K562 (cell line): ENCODE measurements at regions not wholly inside any gene's neighbourhood (a gene's known extent, or its start where the extent isn't known, plus 50 kb on each side); places are given as distances from the start of the nearest gene placed in this dataset.

Experiments
- ATAC-seq: fragments of 200-7000 bp; cut with Tn5 transposase; 3 replicates; pipeline ENCODE4 v1.9.1; 2020; ENCODE audit warnings: moderate library complexity
- BruUV-seq: library from RNA; stranded (reverse); fragments of 400-500 nt; replicated peaks from 2 replicates; lab custom pipeline; 2021; lab: Mats Ljungman, UMichigan
- CTCF ChIA-PET: fragments of 300-600 bp; formaldehyde crosslinking; extraction: SDS; loops from one replicate; lab custom pipeline; 2021; ENCODE audit warnings: low intra/inter-chr PET ratio; lab: Yijun Ruan, JAX
- POLR2A ChIA-PET: fragments of 300-600, 350-650 bp; sonication (Branson Sonifier 250); formaldehyde crosslinking; extraction: SDS; loops from one replicate; lab custom pipeline; 2021; ENCODE audit warnings: antibody characterized with exemption, inconsistent platforms; lab: Yijun Ruan, JAX
- DNase-seq, 4 experiments: peaks; one replicate each; pipeline versions ENCODE4 v3.0.0 to v3.0.0-alpha.2; 2011 to 2018; ENCODE audit warnings: low spot score in 3 of 4, mixed read lengths in 3 of 4; ENCODE audit errors: extremely low read depth in 1 of 4
- FAIRE-seq: peaks from 2 replicates; lab custom pipeline; 2011; peaks lifted over from hg19 to GRCh38; lab: Jason Lieb, UNC
- H2AFZ ChIP-seq: 2 replicates; pipeline ENCODE4 v1.6.0; 2011; ENCODE audit warnings: low read depth, low read length, control low read depth, inconsistent platforms
- H3K27ac ChIP-seq: fragments of 200-600 bp; 3 replicates; pipeline ENCODE4 v1.8.0; 2011; ENCODE audit warnings: low read depth, mild to moderate bottlenecking, control low read depth, inconsistent platforms, low read length, moderate library complexity, mixed read lengths; ENCODE audit errors: extremely low read depth
- H3K27me3 ChIP-seq, 2 experiments: fragments of 300-600 bp in 1 of 2; 2 replicates in 1 of 2; 3 replicates in 1 of 2; pipeline versions ENCODE4 v1.6.0 to v1.8.0; 2011; ENCODE audit warnings: inconsistent platforms in 2 of 2, low read length in 2 of 2, mild to moderate bottlenecking in 1 of 2, mixed read lengths in 1 of 2, moderate library complexity in 1 of 2; ENCODE audit not compliant: control insufficient read depth in 2 of 2, insufficient read depth in 2 of 2
- H3K36me3 ChIP-seq: fragments of 300-600 bp; 3 replicates; pipeline ENCODE4 v1.8.0; 2011; ENCODE audit warnings: mild to moderate bottlenecking, low read length, inconsistent platforms; ENCODE audit not compliant: control insufficient read depth, insufficient read depth
- H3K4me1 ChIP-seq, 2 experiments: fragments of 200-600 bp in 1 of 2; replicated peaks in 1 of 2; 2 replicates in 1 of 2; 3 replicates in 1 of 2; pipeline versions ENCODE4 v1.5.1 to v1.8.0; 2011; ENCODE audit warnings: inconsistent platforms in 2 of 2, low read length in 2 of 2, mild to moderate bottlenecking in 1 of 2, mixed read lengths in 1 of 2, moderate library complexity in 1 of 2; ENCODE audit not compliant: control insufficient read depth in 2 of 2, insufficient read depth in 2 of 2
- H3K4me2 ChIP-seq: 2 replicates; pipeline ENCODE4 v1.6.1; 2011; ENCODE audit warnings: low read length, control low read depth, inconsistent platforms, mixed read lengths; ENCODE audit not compliant: insufficient read depth
- H3K4me3 ChIP-seq: fragments of 200-600 bp; sonication (generic), shearing (Covaris generic); 2 replicates; pipeline ENCODE4 v1.5.1; 2016; ENCODE audit warnings: control low read depth, inconsistent platforms
- H3K79me2 ChIP-seq: fragments of 200-600 bp; 3 replicates; pipeline ENCODE4 v1.8.0; 2011; ENCODE audit warnings: low read length, inconsistent platforms; ENCODE audit not compliant: control insufficient read depth, insufficient read depth
- H3K9ac ChIP-seq, 2 experiments: 2 replicates each; pipeline versions ENCODE4 v1.6.0 to v1.6.1; 2011; ENCODE audit warnings: low read depth in 2 of 2, low read length in 2 of 2, control low read depth in 1 of 2, inconsistent platforms in 1 of 2, mild to moderate bottlenecking in 1 of 2, mixed read lengths in 1 of 2; ENCODE audit not compliant: insufficient read depth in 1 of 2
- H3K9me1 ChIP-seq: one replicate; pipeline ENCODE4 v1.6.0; 2011; ENCODE audit warnings: inconsistent platforms, mild to moderate bottlenecking, low read length, moderate library complexity; ENCODE audit not compliant: control insufficient read depth, insufficient read depth
- H3K9me3 ChIP-seq: replicated peaks from 2 replicates; pipeline ENCODE4 v1.5.1; 2011; ENCODE audit warnings: low read depth, low read length, inconsistent platforms; ENCODE audit not compliant: control insufficient read depth, insufficient read depth
- H4K20me1 ChIP-seq: replicated peaks from 2 replicates; pipeline ENCODE4 v1.6.1; 2011; ENCODE audit warnings: low read length, inconsistent platforms, mixed read lengths; ENCODE audit not compliant: control insufficient read depth, insufficient read depth
- E2F8 ChIP-seq: fragments of 450-650 bp; IDR thresholded peaks from 2 replicates; pipeline ENCODE4 v1.7.1; 2018; ENCODE audit warnings: mild to moderate bottlenecking, low read depth; ENCODE audit not compliant: partially characterized antibody
- ETV1 ChIP-seq: fragments of 450-650 bp; conservative IDR thresholded peaks from 2 replicates; pipeline ENCODE4 v1.6.1; 2016; ENCODE audit warnings: missing genetic modification characterization, control low read depth, low read depth, missing compliant biosample characterization
- HDAC1 ChIP-seq, 2 experiments: fragments of 450-650 bp; IDR thresholded peaks; 2 replicates each; pipeline ENCODE4 v1.6.1; 2016 to 2017; ENCODE audit warnings: inconsistent platforms in 1 of 2, mild to moderate bottlenecking in 1 of 2, moderate library complexity in 1 of 2
- HDAC8 ChIP-seq: fragments of 450-650 bp; IDR thresholded peaks from 2 replicates; pipeline ENCODE4 v1.6.1; 2016; ENCODE audit warnings: mild to moderate bottlenecking, missing genetic modification characterization, moderate library complexity, missing compliant biosample characterization
- PKNOX1 ChIP-seq: fragments of 450-650 bp; IDR thresholded peaks from 2 replicates; pipeline ENCODE4 v1.6.1; 2016
- SNRNP70 ChIP-seq: fragments of 200-400 bp; formaldehyde crosslinking; optimal IDR thresholded peaks from 2 replicates; pipeline ENCODE3; 2017; ENCODE audit warnings: low read depth, low read length
- UBTF ChIP-seq, 2 experiments: IDR thresholded peaks; 2 replicates each; pipeline ENCODE4 v1.6.1; 2012; ENCODE audit warnings: improper control_type of control experiment in 2 of 2, low read depth in 2 of 2, low read length in 2 of 2, borderline replicate concordance in 1 of 2
- ZBTB8A ChIP-seq: fragments of 450-650 bp; IDR thresholded peaks from 2 replicates; pipeline ENCODE4 v1.6.1; 2018; ENCODE audit warnings: mild to moderate bottlenecking, moderate library complexity; ENCODE audit not compliant: partially characterized antibody
- ZNF282 ChIP-seq: sonication (generic); formaldehyde crosslinking; IDR thresholded peaks from 2 replicates; pipeline ENCODE4 v1.8.1; 2023; ENCODE audit warnings: missing genetic modification reagents
- WGBS: fragments of 100-300 bp; shearing (Covaris generic); methylation state at CpG from one replicate; pipeline ENCODE4 v1.1.6; 2016; ENCODE audit warnings: low coverage, mixed read lengths; ENCODE audit not compliant: insufficient coverage; ENCODE audit errors: missing lambda C conversion rate; 5-methylcytosine and 5-hydroxymethylcytosine counted together
- in situ Hi-C: fragments of 300-500 bp; cut with MboI; formaldehyde crosslinking; loops from 4 replicates; pipeline ENCODE4 v1.15.0; 2018; ENCODE audit warnings: inconsistent platforms, mixed read lengths
- intact Hi-C: fragments of 100-400 bp; cut with micrococcal nuclease; formaldehyde crosslinking; loops from 2 replicates; pipeline ENCODE4 v1.14.2; 2022

GRCh38 chr11:11137339-11137738, 215.7 kb downstream of the CSNK2A3 start:
- no peaks in the 10 kb centered on the region for H3K9me3 ChIP-seq
- ATAC-seq: no peak
- no peaks in the 10 kb centered on the region for H3K4me1 ChIP-seq
- no peak for FAIRE-seq
- H3K27me3 ChIP-seq: no peaks in the 10 kb centered on the region
- H3K4me3 ChIP-seq: no peak overlapping the region
- H3K27ac ChIP-seq: no peak overlapping the region
- no peaks in the 10 kb centered on the region for H3K79me2 ChIP-seq
- 0% methylated on average over 1 of the region's 1 CpG for WGBS
- no TSS peak for BruUV-seq
- CTCF ChIA-PET: no interaction called here
- in situ Hi-C loops (no loop called here), intact Hi-C loops (no loop called here)
- no peak overlapping the region for H2AFZ ChIP-seq
- POLR2A ChIA-PET: no interaction called here
- no peak for DNase-seq
- H3K9me1 ChIP-seq: no peaks in the 10 kb centered on the region
- H4K20me1 ChIP-seq: no peaks in the 10 kb centered on the region
- TF ChIP-seq SNRNP70 (no peak), ZNF282 (CRISPR knock-in tag) (no peak), HDAC1 (IDR thresholded peaks at IDR 0.05) (no peak), UBTF (IDR thresholded peaks at IDR 0.05; ENCODE audit: borderline replicate concordance in 1 of 2, low read depth in 2 of 2, low read length in 2 of 2) (no peak), E2F8 (no peak), ZBTB8A (no peak), PKNOX1 (no peak), HDAC8 (tag) (no peak), ETV1 (tag) (no peak)
- no peaks in the 10 kb centered on the region for H3K36me3 ChIP-seq
- no peak overlapping the region for H3K4me2 ChIP-seq
- no peak overlapping the region for H3K9ac ChIP-seq
